Stimulated activated CD8-positive, alpha-beta memory T cell treated with anti-CD3 and anti-CD28 coated beads, Interleukin-12 subunit alpha, Interleukin-12 subunit beta, amount 100 ng/mL, for 24 hours (primary cell): ENCODE measurements at regions not wholly inside any gene's neighbourhood (a gene's known extent, or its start where the extent isn't known, plus 50 kb on each side); places are given as distances from the start of the nearest gene placed in this dataset.

Experiments used
- DNase-seq: peaks from one replicate; pipeline ENCODE4 v3.0.0-alpha.2; 2020; ENCODE audit errors: extremely low read depth

- DNase-seq = no peak
Observed at GRCh38 chr2:80863147-80863714, 558.7 kb upstream of the LRRTM1 start.

DNA sequence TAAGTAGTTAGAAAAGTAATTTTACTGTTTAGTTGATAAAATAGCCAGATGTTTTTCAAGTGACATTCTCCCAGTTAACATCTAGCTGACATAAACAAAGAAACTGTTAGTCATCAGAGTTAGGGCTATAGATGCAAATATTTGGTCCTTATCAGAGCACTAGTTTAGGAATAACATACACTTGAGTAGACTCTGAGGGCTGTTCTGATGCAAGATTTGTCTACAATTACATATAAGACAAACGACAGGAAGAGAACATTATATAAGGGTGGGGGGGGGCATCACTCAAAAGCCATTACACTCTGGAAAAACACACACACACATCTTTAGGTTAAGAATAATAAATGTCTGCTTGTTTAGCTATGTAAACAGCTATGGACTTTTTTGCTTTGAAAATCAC, 554.4 kb upstream of the LRRTM1 start:
- no peak for DNase-seq

DNA sequence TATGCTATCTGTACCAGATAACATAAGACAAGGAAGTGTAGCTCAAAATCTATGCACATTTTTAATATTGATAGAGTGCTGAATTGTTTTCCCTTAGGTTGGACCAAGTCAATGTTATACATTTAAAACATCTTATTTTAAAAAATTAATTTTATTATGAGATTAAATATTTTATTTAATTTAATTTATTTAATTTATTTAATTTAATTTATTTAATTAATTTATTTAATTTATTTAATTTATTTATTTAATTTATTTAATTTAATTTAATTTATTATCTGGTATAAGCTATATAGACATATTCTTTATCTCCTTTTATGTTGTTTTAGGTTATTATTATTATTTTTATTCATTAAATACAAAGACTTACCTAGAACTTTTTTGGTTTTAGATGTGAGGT, 551.7 kb upstream of the LRRTM1 start:
- no peak for DNase-seq

- no peak for DNase-seq
Observed at GRCh38 chr2:80854831-80855230, 550.3 kb upstream of the LRRTM1 start.

DNA sequence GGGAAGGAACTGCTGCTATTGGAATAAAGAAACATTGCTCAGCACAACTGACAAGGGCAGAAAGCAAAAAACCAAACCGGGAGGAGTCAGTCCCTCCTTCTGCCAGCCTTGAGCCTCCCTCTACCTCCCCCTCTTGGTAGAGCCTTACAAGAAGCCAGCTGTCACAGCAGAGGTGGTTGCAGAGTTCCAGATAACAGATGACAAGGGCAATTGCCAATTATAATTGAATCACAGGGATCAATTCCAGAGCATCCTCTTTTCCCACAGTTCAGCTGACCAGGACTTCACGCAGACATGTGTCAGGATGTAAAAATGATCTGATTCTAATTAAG, 548.2 kb upstream of the LRRTM1 start:
- DNase-seq = no peak

- no peak for DNase-seq
Observed at GRCh38 chr2:80852079-80852807, 547.7 kb upstream of the LRRTM1 start.

DNA sequence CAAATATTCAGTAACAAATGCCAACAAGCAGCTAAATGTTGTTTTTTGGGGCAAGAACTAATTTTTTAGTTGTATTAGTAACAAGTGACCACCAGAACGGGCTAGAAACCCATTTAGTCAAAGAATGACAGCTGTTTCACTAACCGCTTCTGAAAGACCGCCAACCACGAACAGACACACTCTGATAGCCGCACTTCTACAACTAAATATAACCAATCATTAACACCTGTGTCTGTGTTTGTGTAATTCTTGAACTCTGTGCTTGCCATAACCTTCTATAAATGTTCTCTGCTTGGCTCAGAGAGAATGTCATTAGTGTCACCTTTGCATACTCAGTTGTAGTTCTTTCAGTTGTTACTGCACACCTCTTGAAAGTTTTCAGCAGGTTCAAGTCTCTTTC, 526.3 kb upstream of the LRRTM1 start:
- no peak for DNase-seq

GRCh38 chr2:80822999-80823398, 518.4 kb upstream of the LRRTM1 start:
- DNase-seq = no peak

- no peak for DNase-seq
Observed at GRCh38 chr2:80815259-80815658, 510.7 kb upstream of the LRRTM1 start.

- DNase-seq = no peak
Observed at GRCh38 chr2:80786584-80786983, 482.0 kb upstream of the LRRTM1 start.

GRCh38 chr2:80778704-80779103, 474.2 kb upstream of the LRRTM1 start:
- no peak for DNase-seq

DNA sequence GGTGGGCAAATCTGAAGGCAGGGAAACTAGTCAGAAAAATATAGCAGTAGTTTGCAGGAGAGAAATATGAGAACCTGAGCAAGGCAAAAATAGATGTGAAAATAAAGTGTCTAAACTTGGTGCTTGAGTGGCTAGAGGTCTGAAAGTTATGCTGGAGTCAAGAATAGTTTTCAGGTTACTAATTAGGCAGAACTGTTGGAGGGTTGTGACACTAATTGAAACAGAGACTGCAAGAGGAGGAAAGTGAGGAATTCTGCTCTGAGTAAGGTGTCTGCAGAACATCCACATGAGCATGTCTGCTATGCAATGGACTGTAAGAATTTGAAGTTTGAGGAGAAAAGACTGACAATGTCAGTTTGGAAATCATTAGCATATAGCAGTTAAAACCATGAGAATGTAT, 444.0 kb upstream of the LRRTM1 start:
- DNase-seq = no peak

DNA sequence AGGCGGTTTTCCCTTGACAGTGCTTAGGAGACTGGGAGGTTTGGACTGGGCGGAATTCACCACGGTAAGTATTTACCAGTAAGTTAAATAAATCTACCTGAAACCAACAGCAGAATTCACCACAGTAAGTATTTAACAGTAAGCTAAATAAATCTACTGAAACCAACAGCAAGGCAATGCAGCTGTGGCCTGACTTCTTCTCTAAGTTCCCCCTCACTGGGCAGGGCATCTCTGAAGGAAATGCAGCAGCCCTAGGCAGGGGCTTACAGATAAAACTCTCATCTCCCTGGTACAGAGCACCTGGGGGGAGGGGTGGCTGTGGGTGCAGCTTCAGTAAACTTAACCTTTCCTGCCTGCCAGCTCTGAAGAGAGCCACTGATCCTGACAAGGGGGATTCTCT, 432.5 kb upstream of the LRRTM1 start:
- no peak for DNase-seq

DNA sequence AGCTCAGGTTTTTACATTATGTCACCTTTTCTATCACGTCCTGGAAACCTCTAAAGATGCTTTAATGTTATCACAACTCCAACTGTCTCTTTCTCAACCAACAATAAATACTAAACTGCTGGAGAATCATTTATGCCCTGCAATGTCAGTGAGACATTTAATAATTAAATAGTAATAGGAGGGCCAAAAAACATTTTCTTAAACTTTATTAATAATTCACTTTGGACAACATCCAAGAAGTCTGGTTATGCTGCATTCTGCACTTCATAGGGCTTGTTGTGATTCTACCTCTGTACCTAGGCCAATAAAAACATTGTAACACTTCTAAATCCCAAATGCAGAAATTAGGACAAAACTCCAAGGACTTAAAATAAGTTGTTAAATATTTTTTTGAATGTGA, 420.4 kb upstream of the LRRTM1 start:
- no peak for DNase-seq

DNA sequence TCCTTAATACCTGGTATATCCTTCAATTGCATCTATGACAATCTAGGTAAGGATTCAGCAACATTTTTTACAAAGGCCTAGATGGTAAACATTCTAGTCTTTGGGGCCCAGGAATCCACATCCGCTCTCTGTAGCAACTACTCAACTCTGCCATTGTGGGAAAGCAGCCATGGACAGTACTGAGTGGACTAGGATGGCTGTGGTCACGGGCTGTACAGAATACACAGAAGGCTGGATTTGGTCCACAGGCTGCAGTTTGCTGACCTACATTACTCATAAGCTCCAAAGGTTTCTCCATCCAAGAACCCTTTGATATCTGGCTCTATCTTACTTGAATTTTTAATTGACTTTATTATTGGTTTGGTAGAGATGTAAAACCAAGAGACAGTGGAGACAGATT, 418.3 kb upstream of the LRRTM1 start:
- no peak for DNase-seq

DNA sequence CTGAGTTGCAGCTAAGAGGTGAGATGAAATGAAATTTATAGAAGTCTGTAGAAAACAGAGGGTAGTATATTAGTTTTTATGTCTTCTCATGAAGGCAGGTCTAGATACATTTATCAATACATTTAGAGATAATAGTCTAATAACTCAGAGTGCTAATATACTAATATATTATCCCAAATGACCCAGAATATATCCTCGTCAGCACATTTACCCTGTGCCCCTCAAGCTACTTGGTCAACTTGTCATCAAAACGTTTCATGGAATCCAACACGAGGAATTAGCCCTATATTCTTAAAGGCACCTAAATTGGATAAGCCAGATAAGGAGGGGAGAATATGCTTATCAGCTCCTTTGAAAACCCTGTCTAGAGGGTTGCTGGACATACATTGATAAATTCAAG, 415.1 kb upstream of the LRRTM1 start:
- DNase-seq = no peak

GRCh38 chr2:80715433-80715832, 410.9 kb upstream of the LRRTM1 start:
- DNase-seq = no peak

GRCh38 chr2:80711915-80712314, 407.4 kb upstream of the LRRTM1 start:
- DNase-seq = no peak

GRCh38 chr2:80706951-80707350, 402.4 kb upstream of the LRRTM1 start:
- DNase-seq = no peak

DNA sequence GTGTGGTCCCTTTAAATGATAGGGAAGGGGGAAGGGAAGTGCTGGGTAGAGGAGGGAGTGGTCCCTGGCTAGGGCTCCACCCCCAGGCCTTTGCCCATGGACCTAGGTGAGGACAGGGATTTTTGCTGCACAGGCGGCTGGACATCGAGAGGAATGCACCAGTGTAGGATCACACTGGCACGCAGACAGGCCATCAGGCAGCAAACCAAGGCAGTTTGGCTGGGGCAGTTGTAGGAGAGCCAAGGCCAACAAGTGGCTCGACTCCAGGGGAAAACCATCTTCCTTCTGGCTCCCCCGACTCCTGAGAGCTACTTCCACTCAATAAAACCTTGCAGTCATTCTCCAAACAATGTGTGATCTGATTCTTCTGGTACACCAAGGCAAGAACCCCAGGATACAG, 402.0 kb upstream of the LRRTM1 start:
- DNase-seq = no peak

GRCh38 chr2:80703532-80703931, 399.0 kb upstream of the LRRTM1 start:
- no peak for DNase-seq

GRCh38 chr2:80700961-80701360, 396.4 kb upstream of the LRRTM1 start:
- no peak for DNase-seq
